ENCODE measurements at regions not wholly inside any gene's neighbourhood (a gene's known extent, or its start where the extent isn't known, plus 50 kb on each side); places are given as distances from the start of the nearest gene placed in this dataset.

- TF ChIP-seq POLR2A (IDR thresholded peaks at IDR 0.05; ENCODE audit: low read depth, low read length): no peak
- TF ChIP-seq POLR2AphosphoS5 (IDR thresholded peaks at IDR 0.05; ENCODE audit: low read depth, low read length): no peak
- no peak for TF ChIP-seq POU2F2 (IDR thresholded peaks at IDR 0.05; ENCODE audit: low read depth, low read length)
- no peak for TF ChIP-seq TAF1 (IDR thresholded peaks at IDR 0.05; ENCODE audit: low read depth, low read length)
- TF ChIP-seq SPI1 (IDR thresholded peaks at IDR 0.05; ENCODE audit: low read depth, low read length): no peak
- TF ChIP-seq PAX5 (IDR thresholded peaks at IDR 0.05; ENCODE audit: insufficient read depth, low read length, severe bottlenecking): no peak
- DNase-seq (ENCODE audit: insufficient read length, low spot score) (no peak), FAIRE-seq (no peak)
These were observed 380.3 kb downstream of the DHX35 start for GRCh38 chr20:39342463-39342862.

GRCh38 chr20:39338469-39339376 is 376.6 kb downstream of the DHX35 start:
- FAIRE-seq (no peak), DNase-seq (ENCODE audit: insufficient read length, low spot score) (peak; percentile 1)

GRCh38 chr20:39333211-39333610 is 371.1 kb downstream of the DHX35 start:
- DNase-seq (ENCODE audit: insufficient read length, low spot score): no peak
- FAIRE-seq: no peak
- TF ChIP-seq PAX5 (IDR thresholded peaks at IDR 0.05; ENCODE audit: insufficient read depth, low read length, severe bottlenecking) (no peak), SPI1 (IDR thresholded peaks at IDR 0.05; ENCODE audit: low read depth, low read length) (no peak), POLR2AphosphoS5 (IDR thresholded peaks at IDR 0.05; ENCODE audit: low read depth, low read length) (no peak), TAF1 (IDR thresholded peaks at IDR 0.05; ENCODE audit: low read depth, low read length) (no peak), POLR2A (IDR thresholded peaks at IDR 0.05; ENCODE audit: low read depth, low read length) (no peak), POU2F2 (IDR thresholded peaks at IDR 0.05; ENCODE audit: low read depth, low read length) (no peak)

More at GRCh38 chr20:39338469-39339376, 376.6 kb downstream of the DHX35 start:
- TF ChIP-seq POLR2AphosphoS5 (IDR thresholded peaks at IDR 0.05; ENCODE audit: low read depth, low read length): no peak
- peak; percentile 86 for TF ChIP-seq SPI1 (IDR thresholded peaks at IDR 0.05; ENCODE audit: low read depth, low read length)
- no peak for TF ChIP-seq POU2F2 (IDR thresholded peaks at IDR 0.05; ENCODE audit: low read depth, low read length)
- TF ChIP-seq TAF1 (IDR thresholded peaks at IDR 0.05; ENCODE audit: low read depth, low read length): no peak
- TF ChIP-seq PAX5 (IDR thresholded peaks at IDR 0.05; ENCODE audit: insufficient read depth, low read length, severe bottlenecking): no peak
- no peak for TF ChIP-seq POLR2A (IDR thresholded peaks at IDR 0.05; ENCODE audit: low read depth, low read length)

- FAIRE-seq (no peak), DNase-seq (ENCODE audit: insufficient read length, low spot score) (no peak)
- TF ChIP-seq SPI1 (IDR thresholded peaks at IDR 0.05; ENCODE audit: low read depth, low read length) (no peak), POU2F2 (IDR thresholded peaks at IDR 0.05; ENCODE audit: low read depth, low read length) (no peak), PAX5 (IDR thresholded peaks at IDR 0.05; ENCODE audit: insufficient read depth, low read length, severe bottlenecking) (no peak)
These were observed 366.2 kb downstream of the DHX35 start for GRCh38 chr20:39328347-39328746.

- no peak for TF ChIP-seq POU2F2 (IDR thresholded peaks at IDR 0.05; ENCODE audit: low read depth, low read length)
- no peak for TF ChIP-seq TAF1 (IDR thresholded peaks at IDR 0.05; ENCODE audit: low read depth, low read length)
- TF ChIP-seq POLR2AphosphoS5 (IDR thresholded peaks at IDR 0.05; ENCODE audit: low read depth, low read length): no peak
- no peak for TF ChIP-seq PAX5 (IDR thresholded peaks at IDR 0.05; ENCODE audit: insufficient read depth, low read length, severe bottlenecking)
- no peak for TF ChIP-seq POLR2A (IDR thresholded peaks at IDR 0.05; ENCODE audit: low read depth, low read length)
- no peak for TF ChIP-seq SPI1 (IDR thresholded peaks at IDR 0.05; ENCODE audit: low read depth, low read length)
- FAIRE-seq (no peak), DNase-seq (ENCODE audit: insufficient read length, low spot score) (no peak)
These were observed 363.9 kb downstream of the DHX35 start for GRCh38 chr20:39326050-39326449.

GRCh38 chr20:39318911-39319310 is 356.8 kb downstream of the DHX35 start:
- TF ChIP-seq TAF1 (IDR thresholded peaks at IDR 0.05; ENCODE audit: low read depth, low read length): no peak
- no peak for TF ChIP-seq SPI1 (IDR thresholded peaks at IDR 0.05; ENCODE audit: low read depth, low read length)
- TF ChIP-seq POU2F2 (IDR thresholded peaks at IDR 0.05; ENCODE audit: low read depth, low read length): no peak
- no peak for TF ChIP-seq POLR2AphosphoS5 (IDR thresholded peaks at IDR 0.05; ENCODE audit: low read depth, low read length)
- TF ChIP-seq PAX5 (IDR thresholded peaks at IDR 0.05; ENCODE audit: insufficient read depth, low read length, severe bottlenecking): no peak
- TF ChIP-seq POLR2A (IDR thresholded peaks at IDR 0.05; ENCODE audit: low read depth, low read length): no peak

GRCh38 chr20:39312676-39313075 is 350.5 kb downstream of the DHX35 start:
- DNase-seq (ENCODE audit: insufficient read length, low spot score) (no peak), FAIRE-seq (no peak)
- TF ChIP-seq SPI1 (IDR thresholded peaks at IDR 0.05; ENCODE audit: low read depth, low read length) (no peak), POU2F2 (IDR thresholded peaks at IDR 0.05; ENCODE audit: low read depth, low read length) (no peak), PAX5 (IDR thresholded peaks at IDR 0.05; ENCODE audit: insufficient read depth, low read length, severe bottlenecking) (no peak), TAF1 (IDR thresholded peaks at IDR 0.05; ENCODE audit: low read depth, low read length) (no peak), POLR2A (IDR thresholded peaks at IDR 0.05; ENCODE audit: low read depth, low read length) (no peak), POLR2AphosphoS5 (IDR thresholded peaks at IDR 0.05; ENCODE audit: low read depth, low read length) (no peak)

More at GRCh38 chr20:39318911-39319310, 356.8 kb downstream of the DHX35 start:
- no peak for DNase-seq (ENCODE audit: insufficient read length, low spot score)
- FAIRE-seq: no peak

- no peak for FAIRE-seq
- DNase-seq (ENCODE audit: insufficient read length, low spot score): no peak
- TF ChIP-seq POU2F2 (IDR thresholded peaks at IDR 0.05; ENCODE audit: low read depth, low read length) (no peak), SPI1 (IDR thresholded peaks at IDR 0.05; ENCODE audit: low read depth, low read length) (no peak), PAX5 (IDR thresholded peaks at IDR 0.05; ENCODE audit: insufficient read depth, low read length, severe bottlenecking) (no peak), TAF1 (IDR thresholded peaks at IDR 0.05; ENCODE audit: low read depth, low read length) (no peak), POLR2AphosphoS5 (IDR thresholded peaks at IDR 0.05; ENCODE audit: low read depth, low read length) (no peak), POLR2A (IDR thresholded peaks at IDR 0.05; ENCODE audit: low read depth, low read length) (no peak)
These were observed 349.8 kb downstream of the DHX35 start for GRCh38 chr20:39311851-39312506.

GRCh38 chr20:39310363-39310995 is 348.3 kb downstream of the DHX35 start:
- DNase-seq (ENCODE audit: insufficient read length, low spot score): no peak
- FAIRE-seq: no peak
- TF ChIP-seq SPI1 (IDR thresholded peaks at IDR 0.05; ENCODE audit: low read depth, low read length) (no peak), POLR2A (IDR thresholded peaks at IDR 0.05; ENCODE audit: low read depth, low read length) (no peak), POU2F2 (IDR thresholded peaks at IDR 0.05; ENCODE audit: low read depth, low read length) (no peak), POLR2AphosphoS5 (IDR thresholded peaks at IDR 0.05; ENCODE audit: low read depth, low read length) (no peak), TAF1 (IDR thresholded peaks at IDR 0.05; ENCODE audit: low read depth, low read length) (no peak), PAX5 (IDR thresholded peaks at IDR 0.05; ENCODE audit: insufficient read depth, low read length, severe bottlenecking) (no peak)

All from GM12891 (cell line).